CD14-positive monocyte (primary cell): ENCODE measurements at regions not wholly inside any gene's neighbourhood (a gene's known extent, or its start where the extent isn't known, plus 50 kb on each side); places are given as distances from the start of the nearest gene placed in this dataset.

Experiments used
- DNase-seq, 3 donors: peaks; one replicate each; pipeline ENCODE4 v3.0.0-alpha.2; 2011 to 2022
- H2AFZ ChIP-seq: 2 replicates; pipeline ENCODE4 v1.6.0; 2012; ENCODE audit warnings: mild to moderate bottlenecking, low read depth, low read length, inconsistent platforms; ENCODE audit not compliant: insufficient read depth, poor library complexity, severe bottlenecking
- H3K27ac ChIP-seq, 2 donors: 1 replicate in 1 of 2; 2 replicates in 1 of 2; pipeline ENCODE4 v1.5.1; 2012 to 2013; ENCODE audit warnings: low read length in 2 of 2, control low read depth in 1 of 2, inconsistent platforms in 1 of 2, low read depth in 1 of 2, mild to moderate bottlenecking in 1 of 2
- H3K27me3 ChIP-seq, 2 donors: one replicate each; pipeline versions ENCODE4 v1.6.0 to v1.6.1; 2011 to 2013; ENCODE audit warnings: low read length in 2 of 2; ENCODE audit not compliant: control insufficient read depth in 2 of 2, insufficient read depth in 2 of 2
- H3K36me3 ChIP-seq, 2 donors: replicated peaks in 1 of 2; 1 replicate in 1 of 2; 2 replicates in 1 of 2; pipeline versions ENCODE4 v1.5.1 to v1.6.1; 2012 to 2013; ENCODE audit warnings: low read length in 2 of 2, control low read depth in 1 of 2, inconsistent platforms in 1 of 2, mild to moderate bottlenecking in 1 of 2; ENCODE audit not compliant: insufficient read depth in 2 of 2, control insufficient read depth in 1 of 2
- H3K4me1 ChIP-seq, 2 donors: 1 replicate in 1 of 2; 2 replicates in 1 of 2; pipeline versions ENCODE4 v1.5.1 to v1.6.1; 2012 to 2013; ENCODE audit warnings: low read length in 2 of 2, control low read depth in 1 of 2, inconsistent platforms in 1 of 2, mild to moderate bottlenecking in 1 of 2, moderate library complexity in 1 of 2; ENCODE audit not compliant: insufficient read depth in 2 of 2, control insufficient read depth in 1 of 2
- H3K4me2 ChIP-seq: replicated peaks from 2 replicates; pipeline ENCODE3; 2012; ENCODE audit warnings: low read length, moderate library complexity, mild to moderate bottlenecking; ENCODE audit not compliant: poor library complexity, severe bottlenecking; ENCODE audit errors: extremely low read depth
- H3K4me3 ChIP-seq, 3 experiments: fragments of 200-600 bp in 1 of 3; sonication (generic) in 1 of 3; replicated peaks in 1 of 3; 1 replicate in 2 of 3; 2 replicates in 1 of 3; pipeline ENCODE4 v1.5.1; 2011 to 2013; ENCODE audit warnings: low read length in 3 of 3, mild to moderate bottlenecking in 3 of 3, control low read depth in 2 of 3, low read depth in 2 of 3, inconsistent platforms in 1 of 3, moderate library complexity in 1 of 3
- H3K79me2 ChIP-seq: 2 replicates; pipeline ENCODE4 v1.6.0; 2012; ENCODE audit warnings: mild to moderate bottlenecking, control low read depth, inconsistent platforms, low read length, moderate library complexity; ENCODE audit not compliant: insufficient read depth
- H3K9ac ChIP-seq: 2 replicates; pipeline ENCODE4 v1.6.0; 2017; ENCODE audit warnings: low read length, mild to moderate bottlenecking; ENCODE audit not compliant: insufficient read depth, poor library complexity, severe bottlenecking
- H3K9me3 ChIP-seq, 2 donors: replicated peaks in 1 of 2; 1 replicate in 1 of 2; 2 replicates in 1 of 2; pipeline versions ENCODE4 v1.5.1 to v1.6.1; 2012 to 2013; ENCODE audit warnings: low read length in 2 of 2, control low read depth in 1 of 2; ENCODE audit not compliant: control insufficient read depth in 1 of 2, insufficient read depth in 1 of 2
- H4K20me1 ChIP-seq: 2 replicates; pipeline ENCODE4 v1.6.0; 2012; ENCODE audit warnings: mild to moderate bottlenecking, low read length, control low read depth, moderate library complexity; ENCODE audit not compliant: insufficient read depth
- H3K27ac Mint-ChIP-seq, 7 donors: one replicate each; pipeline ENCODE4 v1.8.0; 2020; ENCODE audit warnings: mild to moderate bottlenecking in 7 of 7, mixed read lengths in 7 of 7, moderate library complexity in 6 of 7, inconsistent platforms in 2 of 7
- H3K27me3 Mint-ChIP-seq, 3 donors: one replicate each; pipeline ENCODE4 v1.8.0; 2021 to 2022; ENCODE audit warnings: low read depth in 3 of 3, mild to moderate bottlenecking in 3 of 3, mixed read lengths in 3 of 3, moderate library complexity in 3 of 3, inconsistent platforms in 1 of 3
- H3K36me3 Mint-ChIP-seq, 2 donors: one replicate each; pipeline ENCODE4 v1.8.0; 2020; ENCODE audit warnings: mixed read lengths in 2 of 2, inconsistent platforms in 1 of 2, mild to moderate bottlenecking in 1 of 2
- H3K4me1 Mint-ChIP-seq: one replicate; pipeline ENCODE4 v1.8.0; 2020; ENCODE audit warnings: mild to moderate bottlenecking, mixed read lengths
- H3K4me3 Mint-ChIP-seq, 2 donors: one replicate each; pipeline ENCODE4 v1.8.0; 2020; ENCODE audit warnings: mild to moderate bottlenecking in 2 of 2, mixed read lengths in 2 of 2, moderate library complexity in 1 of 2
- H3K9me3 Mint-ChIP-seq, 7 donors: one replicate each; pipeline ENCODE4 v1.8.0; 2020 to 2022; ENCODE audit warnings: mixed read lengths in 7 of 7, mild to moderate bottlenecking in 6 of 7, moderate library complexity in 6 of 7, inconsistent platforms in 2 of 7
- CTCF ChIP-seq: fragments of 200-600 bp; IDR thresholded peaks from one replicate; pipeline ENCODE4 v1.8.0; 2022; ENCODE audit warnings: antibody characterized with exemption, mild to moderate bottlenecking
- WGBS: methylation state at CpG from one replicate; pipeline ENCODE4 v1.1.5; 2013; ENCODE audit warnings: missing lambda C conversion rate; ENCODE audit not compliant: insufficient coverage; 5-methylcytosine and 5-hydroxymethylcytosine counted together
- intact Hi-C, 2 donors: fragments of 100-400 bp; cut with micrococcal nuclease; formaldehyde crosslinking; loops; one replicate each; pipeline versions ENCODE4 v1.15.0 to v1.15.1; 2023

GRCh38 chr19:28493884-28494283 lies 719.1 kb downstream of the UQCRFS1 start:
- H3K4me1 ChIP-seq: peaks cover 14% of the 10 kb centered on the region in 2 donors
- no peak for DNase-seq
- no peak overlapping the region for H3K4me2 ChIP-seq
- no peaks in the 10 kb centered on the region for H3K9me3 ChIP-seq
- H3K27me3 ChIP-seq: no peaks in the 10 kb centered on the region
- intact Hi-C loops: no loop called here
- Mint-ChIP-seq H3K4me3 (no peak overlapping the region), H3K9me3 (peaks cover 0 to 5% (median 0%) of the 10 kb centered on the region in 7 donors), H3K4me1 (peaks cover 17% of the 10 kb centered on the region), H3K27ac (no peak overlapping the region), H3K36me3 (no peaks in the 10 kb centered on the region), H3K27me3 (peaks cover 4 to 5% (median 5%) of the 10 kb centered on the region in 3 donors)
- H3K27ac ChIP-seq: no peak overlapping the region
- no peaks in the 10 kb centered on the region for H3K36me3 ChIP-seq
- no peak overlapping the region for H3K4me3 ChIP-seq
- H2AFZ ChIP-seq: no peak overlapping the region
- WGBS: 69% methylated on average over 2 of the region's 5 CpGs
- H3K79me2 ChIP-seq: no peaks in the 10 kb centered on the region
- H4K20me1 ChIP-seq: no peaks in the 10 kb centered on the region
- no peak for TF ChIP-seq CTCF
- H3K9ac ChIP-seq: no peak overlapping the region

GRCh38 chr19:28492621-28493020 lies 720.3 kb downstream of the UQCRFS1 start:
- DNase-seq: no peak
- Histone ChIP-seq H3K4me1 (peaks cover 17 to 18% of the 10 kb centered on the region in 2 donors), H3K27me3 (no peaks in the 10 kb centered on the region), H3K27ac (no peak overlapping the region), H4K20me1 (no peaks in the 10 kb centered on the region), H2AFZ (no peak overlapping the region), H3K79me2 (no peaks in the 10 kb centered on the region), H3K9me3 (no peaks in the 10 kb centered on the region), H3K36me3 (no peaks in the 10 kb centered on the region), H3K4me2 (no peak overlapping the region), H3K9ac (no peak overlapping the region), H3K4me3 (no peak overlapping the region)
- H3K36me3 Mint-ChIP-seq: no peaks in the 10 kb centered on the region
- no peak for TF ChIP-seq CTCF
- H3K27me3 Mint-ChIP-seq: peaks cover 4 to 5% (median 5%) of the 10 kb centered on the region in 3 donors
- no peak overlapping the region for H3K27ac Mint-ChIP-seq
- intact Hi-C loops: no loop called here
- no peak overlapping the region for H3K4me3 Mint-ChIP-seq
- H3K4me1 Mint-ChIP-seq: peaks cover 24% of the 10 kb centered on the region
- H3K9me3 Mint-ChIP-seq: peaks cover 0 to 5% (median 0%) of the 10 kb centered on the region in 7 donors
- WGBS: 97% methylated on average over 7 of the region's 8 CpGs
